Ramos (cell line): ENCODE measurements at regions not wholly inside any gene's neighbourhood (a gene's known extent, or its start where the extent isn't known, plus 50 kb on each side); places are given as distances from the start of the nearest gene placed in this dataset.
"Not testable (repeated sequence)": the region's sequence is repeated elsewhere in the genome, so short reads cannot be mapped to it uniquely, and the experiment has no call there.

Source experiments
- in situ Hi-C: fragments of 300-500 bp; cut with MboI; formaldehyde crosslinking; loops from one replicate; pipeline ENCODE4 v1.14.3; 2022; ENCODE audit warnings: low sequenced_read_pairs; ENCODE audit not compliant: unreplicated experiment

DNA sequence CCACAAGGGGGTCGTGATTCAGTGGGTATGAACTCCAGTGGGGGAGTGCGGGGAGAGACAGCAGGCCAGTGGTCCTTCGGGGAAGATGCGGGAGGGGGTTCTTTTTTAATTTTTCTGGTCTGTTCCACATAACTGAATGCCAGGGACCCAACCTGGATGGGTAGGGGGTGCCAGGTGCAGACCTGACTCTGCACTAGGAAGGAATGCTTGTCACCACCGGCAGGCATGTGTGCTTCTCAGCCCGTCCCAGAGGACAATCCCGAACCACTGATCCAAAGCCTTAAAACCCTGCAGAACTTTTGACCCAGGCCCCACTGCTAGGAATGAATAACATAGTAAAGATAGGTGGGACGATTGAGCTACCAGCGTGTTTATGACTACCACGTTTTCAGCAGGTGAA, 72.0 kb downstream of the DIO3 start:
- in situ Hi-C loops: no loop called here

DNA sequence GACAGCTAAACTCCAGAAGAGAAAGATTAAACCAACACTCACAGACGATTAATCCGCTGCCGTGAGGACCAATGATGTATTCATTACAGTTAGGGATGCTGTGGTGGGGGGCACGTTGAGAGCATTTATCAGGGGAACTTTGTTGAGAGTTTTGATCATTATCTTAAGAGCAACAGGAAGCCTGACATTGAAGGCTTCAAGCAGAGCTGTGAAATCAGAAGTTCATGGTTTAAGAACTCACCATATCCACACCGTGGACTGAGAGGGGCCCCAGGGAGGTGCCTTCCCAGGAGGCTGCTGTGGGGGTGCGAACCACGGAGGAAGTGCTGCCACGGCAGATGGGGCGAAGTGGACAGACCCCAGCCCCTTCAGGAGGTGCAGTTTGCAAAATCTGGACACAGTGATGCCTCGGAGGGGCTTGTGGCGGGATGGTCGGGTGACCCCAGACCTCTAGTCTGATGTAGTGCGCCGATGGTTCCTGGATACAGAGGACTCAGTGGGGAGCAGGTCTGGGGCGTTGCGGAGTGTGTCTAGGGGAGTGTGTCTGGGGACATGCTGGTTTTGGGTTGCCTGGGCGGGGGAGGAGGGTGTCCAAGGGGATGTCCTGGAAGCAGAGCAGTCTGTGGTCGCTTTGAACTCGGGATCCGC, 73.0 kb downstream of the DIO3 start:
- in situ Hi-C loops: no loop called here

DNA sequence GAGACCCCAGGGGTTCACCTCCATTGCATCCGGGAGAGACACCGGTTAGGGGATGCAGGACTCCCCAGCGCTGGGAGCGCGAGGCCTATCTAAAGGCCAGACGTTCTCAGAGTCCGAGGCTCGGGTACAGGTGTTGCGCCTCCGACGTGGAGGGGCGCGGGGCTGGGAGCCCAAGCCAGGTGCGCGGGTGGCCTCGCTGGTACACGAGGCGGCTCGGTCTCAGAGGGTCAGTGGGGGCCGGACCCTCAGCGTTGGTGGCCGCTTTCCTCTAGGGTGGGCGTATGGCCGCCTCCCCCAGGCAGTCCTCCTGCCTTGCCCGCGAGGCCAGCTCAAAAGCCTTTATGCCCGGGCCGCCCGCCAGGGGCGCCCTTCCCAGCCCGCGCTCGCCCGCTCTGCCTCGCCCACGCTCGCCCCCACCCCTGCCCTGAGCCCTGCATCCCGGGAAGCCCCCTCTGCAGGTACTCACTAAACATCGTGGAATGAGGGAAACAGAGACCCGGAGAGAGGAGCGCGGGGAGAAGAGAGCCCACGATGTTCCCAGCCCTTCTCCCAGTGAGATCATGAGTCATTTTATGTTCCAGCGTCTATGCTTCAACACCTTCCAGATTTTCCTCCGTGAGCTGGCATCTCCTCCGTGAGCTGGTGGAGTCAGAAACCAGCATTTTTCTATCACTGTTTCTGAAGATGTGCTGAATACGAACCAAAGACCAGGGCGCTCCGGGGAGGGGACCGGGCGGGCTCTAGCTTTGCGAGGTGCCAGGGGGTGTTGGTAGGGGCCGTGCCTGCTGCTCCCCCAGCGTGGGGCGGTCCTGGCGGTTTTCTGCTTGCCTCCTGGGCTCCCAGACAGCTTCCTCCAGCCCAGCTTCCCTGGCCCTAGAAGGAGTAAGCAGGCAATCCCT, 73.8 kb downstream of the DIO3 start:
- in situ Hi-C loops: no loop called here

DNA sequence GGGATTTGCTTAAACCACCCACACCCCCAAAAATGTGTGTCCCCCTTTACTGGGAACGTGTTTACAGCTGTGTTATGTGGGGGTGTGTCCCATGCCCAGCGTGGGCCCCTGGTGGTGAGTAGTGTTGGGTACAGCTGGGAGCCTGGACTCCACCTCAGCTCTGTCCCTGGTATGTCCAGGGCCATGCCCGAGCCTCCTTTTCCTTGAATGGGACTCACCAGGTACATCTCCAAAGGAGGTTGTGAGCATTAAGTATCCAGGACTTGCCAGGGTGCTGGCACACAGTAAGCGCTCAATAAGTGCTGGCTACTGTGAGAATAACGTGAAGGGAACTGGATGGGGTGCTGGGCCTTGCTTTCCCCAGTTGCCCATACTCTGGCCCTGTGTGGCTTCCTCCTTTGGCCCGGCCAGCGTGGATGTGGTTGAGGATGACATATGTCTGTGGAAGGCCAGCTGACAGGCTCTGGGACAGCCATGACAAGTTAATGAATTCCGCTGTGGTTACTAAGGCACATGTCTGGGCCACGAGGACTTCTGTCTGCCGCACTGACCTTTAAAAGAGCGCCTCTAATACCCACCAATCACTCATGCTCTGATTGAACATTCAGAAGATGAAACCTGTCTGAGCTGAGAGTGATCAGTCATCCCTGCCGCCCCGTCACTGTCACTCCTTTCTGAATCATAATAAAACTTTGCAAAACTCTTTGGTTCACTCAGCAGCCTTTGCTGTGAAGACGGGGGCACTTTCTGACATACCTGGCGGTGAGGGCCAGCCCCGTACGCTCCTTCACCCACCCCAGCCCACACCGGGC, 74.7 kb downstream of the DIO3 start:
- in situ Hi-C loops: no loop called here

DNA sequence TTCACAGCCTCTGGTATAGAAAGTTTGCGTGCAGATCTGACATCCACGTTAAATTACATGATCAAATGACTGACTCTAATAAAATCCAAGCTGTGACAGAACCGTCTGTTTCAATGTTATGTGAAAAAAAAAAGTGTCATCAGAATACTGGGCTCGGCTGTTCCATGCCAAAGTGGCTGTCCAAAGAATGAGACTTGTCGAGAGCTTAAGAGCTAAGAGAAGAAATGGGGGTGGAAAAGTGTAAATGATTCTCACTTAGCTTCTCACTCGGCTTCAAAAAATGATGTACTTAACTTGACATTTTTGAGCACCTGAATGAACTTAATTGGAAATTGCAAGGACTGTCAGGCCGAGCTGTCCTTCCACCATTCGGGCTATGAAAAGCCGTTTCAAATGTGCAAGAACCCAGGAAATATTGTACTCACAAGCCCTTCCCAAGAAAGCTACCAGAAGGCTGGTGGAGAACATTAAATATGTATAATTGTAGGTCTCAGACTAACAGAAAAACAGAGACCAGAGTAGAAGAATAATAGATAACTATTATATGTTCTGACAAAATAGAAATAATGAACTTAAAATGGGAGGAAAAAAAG, 78.0 kb downstream of the DIO3 start:
- in situ Hi-C loops: no loop called here

DNA sequence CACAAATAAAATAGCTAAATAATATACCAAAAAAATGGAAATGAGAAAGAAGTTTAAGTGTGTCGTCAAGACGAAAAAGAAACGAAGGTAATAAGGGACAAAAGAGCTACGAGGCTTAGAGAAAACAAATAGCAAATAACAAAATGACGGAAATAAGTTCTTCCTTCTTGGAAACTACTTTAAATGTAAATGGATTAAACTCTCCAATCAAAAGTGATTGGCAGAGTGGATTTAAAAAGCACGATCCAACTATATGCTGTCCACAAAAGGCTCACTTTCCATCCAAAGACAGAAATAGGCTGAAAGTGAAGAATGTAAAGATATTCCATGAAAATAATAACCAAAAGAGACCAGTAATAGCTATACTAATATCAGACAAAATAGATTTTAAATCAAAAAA, 82.4 kb downstream of the DIO3 start:
- in situ Hi-C loops: no loop called here

DNA sequence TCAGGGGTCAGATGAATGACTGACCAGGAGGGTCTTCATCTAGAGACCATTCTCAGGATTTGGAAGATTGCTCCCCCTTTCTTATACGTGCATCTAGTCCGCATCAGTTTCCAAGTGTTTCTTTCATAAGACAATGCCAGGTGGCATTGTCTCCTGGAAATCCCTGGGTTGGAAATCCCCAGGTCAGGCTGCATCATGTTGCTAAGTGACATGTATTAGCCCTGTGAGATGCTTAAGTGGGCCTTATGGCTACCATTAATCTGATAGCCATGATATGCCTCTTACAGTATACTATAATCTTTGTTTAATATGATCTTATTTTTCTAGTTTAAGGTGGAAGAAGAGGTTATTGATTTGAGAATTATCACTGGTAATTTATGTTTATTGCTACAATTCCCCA, 92.8 kb downstream of the DIO3 start:
- in situ Hi-C loops: no loop called here

DNA sequence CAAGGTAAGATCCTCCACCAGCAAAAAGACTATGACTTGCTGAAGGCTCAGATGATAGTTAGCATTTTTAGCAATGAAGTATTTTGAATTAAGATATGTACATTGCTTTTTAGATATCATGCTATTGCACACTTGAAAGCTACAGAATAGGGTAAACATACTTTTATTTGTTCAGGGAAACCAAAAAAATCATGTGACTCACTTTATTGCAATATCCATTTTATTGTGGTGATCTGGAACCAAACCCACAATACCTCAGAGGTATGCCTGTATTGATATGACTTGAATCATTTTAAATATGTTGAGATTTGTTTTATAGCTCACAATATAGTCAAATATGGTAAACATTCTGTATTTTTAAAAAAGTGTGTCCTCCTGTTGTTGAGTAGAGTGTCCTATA, 96.1 kb downstream of the DIO3 start:
- in situ Hi-C loops: no loop called here

DNA sequence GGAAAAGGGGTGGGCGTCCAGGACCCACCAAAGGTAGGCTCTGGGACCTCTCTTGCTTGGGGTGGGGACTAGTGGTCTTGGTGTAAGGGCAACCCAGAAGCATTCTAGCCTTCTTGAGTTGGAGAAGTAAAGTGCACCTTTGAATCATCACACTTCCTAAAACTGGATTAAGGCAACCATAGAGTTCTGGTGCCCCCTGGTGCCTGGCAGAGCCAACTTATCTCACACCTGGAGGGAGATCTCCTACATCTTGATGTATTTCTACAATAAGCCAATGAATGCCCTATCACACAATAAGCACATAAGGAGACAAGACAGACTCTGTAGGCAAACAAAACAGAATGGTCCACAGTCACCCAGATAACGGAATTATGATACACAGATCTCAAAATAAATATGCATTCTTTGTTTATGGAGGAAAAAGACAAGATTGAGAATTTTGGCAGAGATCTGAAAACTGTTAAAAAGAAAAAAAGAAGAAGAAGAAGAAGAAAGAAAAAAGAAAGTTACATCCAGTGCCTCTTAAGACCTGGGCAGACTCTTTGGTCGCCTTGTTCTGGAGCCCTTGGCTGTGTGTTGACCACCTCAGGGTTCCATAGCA, 95.9 kb upstream of the PPP2R5C start:
- in situ Hi-C loops: no loop called here

DNA sequence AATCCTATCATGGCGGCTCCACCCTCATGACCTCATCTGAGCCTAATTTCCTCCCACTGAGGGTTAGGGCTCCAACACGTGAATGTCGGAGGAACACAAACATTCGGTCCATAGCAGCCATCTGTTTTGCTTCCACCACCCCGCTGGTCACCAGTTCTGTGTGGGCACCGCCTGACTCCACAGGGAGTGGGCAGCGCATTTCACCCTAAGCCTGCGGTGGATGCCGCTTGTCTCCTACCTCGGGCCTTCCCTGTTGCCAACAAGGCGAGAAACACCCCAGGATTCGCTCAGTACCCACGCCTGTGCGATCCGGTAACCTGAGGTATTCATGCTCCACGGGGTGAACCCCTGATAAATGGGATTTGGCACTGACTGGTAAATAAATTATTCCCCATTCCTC, 95.2 kb upstream of the PPP2R5C start:
- in situ Hi-C loops: no loop called here

DNA sequence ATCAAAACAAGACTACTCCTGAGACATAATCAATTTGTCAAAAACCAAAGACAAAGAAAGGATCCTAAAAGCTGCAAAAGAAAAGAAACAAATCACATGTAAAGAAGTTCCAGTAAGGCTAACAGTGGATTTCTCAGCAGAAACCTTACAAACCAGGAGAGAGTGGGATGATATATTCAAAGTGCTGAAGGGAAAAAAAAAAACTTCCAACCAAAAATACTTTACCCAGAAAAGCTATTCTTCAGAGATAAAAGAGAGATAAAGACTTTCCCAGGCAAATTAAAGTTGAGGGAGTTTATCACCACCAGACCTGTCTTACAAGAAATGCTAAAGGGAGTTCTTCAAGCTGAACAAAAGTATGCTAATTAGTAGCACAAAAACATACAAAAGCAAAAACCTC, 91.9 kb upstream of the PPP2R5C start:
- in situ Hi-C loops: no loop called here

DNA sequence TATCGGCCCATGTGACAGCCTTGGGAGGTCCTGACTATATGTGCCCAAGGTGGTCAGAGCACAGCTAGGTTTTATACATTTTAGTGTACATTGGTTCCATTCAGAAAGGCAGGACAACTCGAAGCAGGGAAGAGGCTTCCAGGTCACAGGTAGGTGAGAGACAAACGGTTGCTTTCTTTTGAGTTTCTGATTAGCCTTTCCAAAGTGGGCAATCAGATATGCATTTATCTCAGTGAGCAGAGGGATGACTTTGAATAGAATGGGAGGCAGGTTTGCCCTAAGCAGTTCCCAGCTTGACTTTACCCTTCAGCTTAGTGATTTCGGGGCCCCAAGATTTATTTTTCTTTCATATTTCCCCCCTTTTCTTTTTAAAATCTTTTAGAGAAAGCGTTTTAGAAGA, 87.6 kb upstream of the PPP2R5C start:
- in situ Hi-C loops: no loop called here

DNA sequence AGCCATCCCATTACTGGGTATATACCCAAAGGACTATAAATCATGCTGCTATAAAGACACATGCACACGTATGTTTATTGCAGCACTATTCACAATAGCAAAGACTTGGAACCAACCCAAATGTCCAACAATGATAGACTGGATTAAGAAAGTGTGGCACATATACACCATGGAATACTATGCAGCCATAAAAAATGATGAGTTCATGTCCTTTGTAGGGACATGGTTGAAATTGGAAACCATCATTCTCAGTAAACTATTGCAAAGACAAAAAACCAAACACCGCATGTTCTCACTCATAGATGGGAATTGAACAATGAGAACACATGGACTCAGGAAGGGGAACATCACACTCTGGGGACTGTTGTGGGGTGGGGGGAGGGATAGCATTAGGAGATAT, 85.7 kb upstream of the PPP2R5C start:
- in situ Hi-C loops: not testable (repeated sequence)

DNA sequence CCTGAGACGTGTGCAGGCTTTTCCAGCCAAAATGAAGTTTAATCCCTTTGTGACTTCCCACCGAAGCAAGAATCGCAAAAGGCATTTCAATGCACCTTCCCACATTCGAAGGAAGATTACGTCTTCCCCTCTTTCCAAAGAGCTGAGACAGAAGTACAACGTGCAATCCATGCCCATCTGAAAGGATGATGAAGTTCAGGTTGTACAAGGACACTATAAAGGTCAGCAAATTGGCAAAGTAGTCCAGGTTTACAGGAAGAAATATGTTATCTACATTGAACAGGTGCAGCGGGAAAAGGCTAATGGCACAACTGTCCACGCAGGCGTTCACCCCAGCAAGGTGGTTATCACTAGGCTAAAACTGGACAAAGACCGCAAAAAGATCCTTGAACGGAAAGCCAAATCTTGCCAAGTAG, 83.6 kb upstream of the PPP2R5C start:
- in situ Hi-C loops: not testable (repeated sequence)

DNA sequence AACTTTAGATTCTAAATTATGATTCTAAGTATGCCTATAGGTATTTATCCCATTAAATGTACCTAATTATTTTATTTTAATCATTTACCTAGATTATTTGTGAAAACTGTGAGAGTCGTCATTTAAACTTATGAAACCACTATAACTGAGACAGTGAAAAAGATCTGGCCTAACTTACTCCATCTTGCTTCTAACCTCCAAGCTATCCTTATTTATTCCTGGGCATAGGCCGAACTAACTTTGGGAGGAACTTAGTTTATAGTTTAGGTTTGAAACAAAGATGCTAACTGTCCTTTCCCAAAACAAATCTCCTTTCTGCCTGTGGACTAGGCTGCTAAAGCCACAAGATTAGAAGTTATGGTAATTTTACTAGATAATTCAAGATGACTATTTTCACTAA, 79.7 kb upstream of the PPP2R5C start:
- in situ Hi-C loops: no loop called here

DNA sequence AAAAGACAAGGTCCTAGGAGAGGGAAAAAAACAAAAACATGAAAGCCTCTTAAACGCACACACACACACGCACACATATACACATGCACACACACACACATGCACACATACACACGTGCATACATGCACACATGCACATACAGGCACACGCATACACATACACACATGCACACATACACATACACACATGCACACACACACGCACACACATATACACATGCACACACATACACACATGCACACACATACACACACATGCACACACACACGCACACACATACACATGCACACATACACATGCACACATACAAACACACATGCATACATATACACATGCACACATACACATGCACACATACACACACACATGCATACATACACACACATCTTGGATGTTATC, 78.1 kb upstream of the PPP2R5C start:
- in situ Hi-C loops: no loop called here

DNA sequence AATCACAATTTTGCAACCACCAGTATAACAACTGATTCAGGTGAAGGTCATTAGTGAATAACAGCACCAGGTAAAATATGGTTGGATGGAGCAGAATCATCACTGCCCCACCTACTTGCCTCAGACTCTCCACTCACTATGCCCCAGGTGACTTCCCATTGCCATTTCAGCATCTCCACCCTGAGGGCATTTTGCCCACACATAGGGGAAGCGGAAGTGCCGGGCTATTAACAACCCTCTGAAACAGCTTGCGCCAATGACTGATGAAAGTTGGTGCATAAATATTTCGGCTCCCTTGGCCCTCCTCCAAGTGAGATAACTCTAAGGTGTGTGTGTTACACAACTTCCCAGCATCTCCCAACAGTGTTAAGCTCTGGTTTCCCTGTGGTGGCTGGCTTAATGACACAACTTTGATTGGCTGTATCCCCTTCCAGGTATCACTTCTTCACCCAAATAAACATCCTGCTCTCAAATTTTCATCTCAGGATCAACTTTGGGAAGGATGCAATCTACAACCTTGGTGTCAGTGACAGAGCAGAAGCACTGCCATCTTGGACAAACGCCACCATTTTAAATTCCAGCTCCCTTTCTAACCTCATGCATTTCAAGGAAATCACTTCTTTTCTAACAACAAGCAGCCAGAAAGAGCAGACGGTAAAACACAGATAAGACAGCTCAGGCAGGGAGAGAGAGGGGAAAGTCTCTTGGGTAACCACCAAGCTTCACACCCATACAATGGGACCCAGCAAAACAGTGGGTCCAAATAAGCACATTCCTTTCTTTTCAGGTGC, 73.6 kb upstream of the PPP2R5C start:
- in situ Hi-C loops: no loop called here

DNA sequence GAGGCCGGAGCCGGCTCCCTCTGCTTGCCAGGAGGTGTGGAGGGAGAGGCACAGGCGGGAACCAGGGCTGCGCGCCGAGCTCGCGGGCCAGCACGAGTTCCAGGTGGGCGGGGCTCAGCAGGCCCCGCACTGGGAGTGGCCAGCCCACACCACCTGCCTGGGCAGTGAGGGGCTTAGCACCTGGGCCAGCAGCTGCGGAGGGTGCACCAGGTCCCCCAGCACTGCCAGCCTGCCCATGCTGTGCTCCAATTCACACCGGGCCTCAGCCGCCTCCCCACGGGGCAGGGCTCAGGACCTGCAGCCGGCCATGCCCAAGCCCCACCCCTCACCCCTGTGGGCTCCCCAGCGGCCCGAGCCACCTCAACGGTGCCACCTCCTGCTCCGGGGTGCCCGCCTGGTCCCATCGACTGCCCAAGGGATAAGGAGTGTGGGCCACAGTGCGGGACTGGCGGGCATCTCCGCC, 72.4 kb upstream of the PPP2R5C start:
- in situ Hi-C loops: no loop called here

DNA sequence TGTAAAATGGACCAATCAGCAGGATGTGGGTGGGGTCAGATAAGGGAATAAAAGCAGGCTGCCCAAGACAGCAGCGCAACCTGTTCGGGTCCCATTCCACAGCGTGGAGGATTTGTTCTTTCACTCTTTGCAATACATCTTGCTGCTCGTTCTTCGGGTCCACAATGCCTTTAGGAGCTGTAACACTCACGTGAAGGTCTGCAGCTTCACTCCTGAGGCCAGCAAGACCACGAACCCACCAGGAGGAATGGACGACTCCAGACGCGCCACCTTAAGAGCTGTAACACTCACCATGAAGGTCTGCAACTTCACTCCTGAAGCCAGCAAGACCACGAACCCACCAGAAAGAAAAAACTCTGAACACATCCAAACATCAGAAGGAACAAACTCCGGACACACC, 71.5 kb upstream of the PPP2R5C start:
- in situ Hi-C loops: not testable (repeated sequence)
